Left lung (tissue), 4 donors: ENCODE measurements at regions not wholly inside any gene's neighbourhood (a gene's known extent, or its start where the extent isn't known, plus 50 kb on each side); places are given as distances from the start of the nearest gene placed in this dataset.

Experiments used
- ATAC-seq: fragments of 200-7000 bp; cut with Tn5 transposase; one replicate; pipeline ENCODE4 v1.9.1; 2020; ENCODE audit warnings: moderate library complexity
- DNase-seq, 4 donors: peaks; one replicate each; pipeline ENCODE4 v3.0.0-alpha.2; 2013 to 2020
- H3K27ac ChIP-seq, 2 donors: fragments of 200-600 bp; sonication (generic) in 1 of 2; one replicate each; pipeline versions ENCODE4 v1.5.0 to v1.8.0; 2020 to 2021
- H3K27me3 ChIP-seq, 2 donors: fragments of 200-600 bp; sonication (generic) in 1 of 2; one replicate each; pipeline versions ENCODE4 v1.5.0 to v1.8.0; 2020 to 2021
- H3K36me3 ChIP-seq, 2 donors: fragments of 200-600 bp; sonication (generic) in 1 of 2; one replicate each; pipeline versions ENCODE4 v1.5.0 to v1.8.0; 2020 to 2021
- H3K4me1 ChIP-seq, 2 donors: fragments of 200-600 bp; one replicate each; pipeline ENCODE4 v1.8.0; 2021
- H3K4me3 ChIP-seq, 2 donors: fragments of 200-600 bp; sonication (generic) in 1 of 2; one replicate each; pipeline versions ENCODE4 v1.5.0 to v1.8.0; 2020 to 2021; ENCODE audit warnings: mild to moderate bottlenecking in 1 of 2
- H3K9me3 ChIP-seq, 2 donors: fragments of 200-600 bp; sonication (generic) in 1 of 2; one replicate each; pipeline versions ENCODE4 v1.5.0 to v1.8.0; 2020 to 2021
- intact Hi-C, 2 donors: fragments of 100-400 bp; cut with DNase I; formaldehyde crosslinking; loops; one replicate each; pipeline versions ENCODE4 v1.11.2 to v1.14.2; 2022
- TF ChIP-seq, protein P1 (sequence below), 2 donors: fragments of 200-600 bp; sonication (generic) in 1 of 2; IDR thresholded peaks; one replicate each; pipeline versions ENCODE4 v1.5.0 to v1.8.0; 2021; ENCODE audit warnings: antibody characterized with exemption in 2 of 2
- donor health status: DM: no; HTN: yes; CAD: no.
- donor health status: DM: no; HTN: no; CAD: no.

DNA sequence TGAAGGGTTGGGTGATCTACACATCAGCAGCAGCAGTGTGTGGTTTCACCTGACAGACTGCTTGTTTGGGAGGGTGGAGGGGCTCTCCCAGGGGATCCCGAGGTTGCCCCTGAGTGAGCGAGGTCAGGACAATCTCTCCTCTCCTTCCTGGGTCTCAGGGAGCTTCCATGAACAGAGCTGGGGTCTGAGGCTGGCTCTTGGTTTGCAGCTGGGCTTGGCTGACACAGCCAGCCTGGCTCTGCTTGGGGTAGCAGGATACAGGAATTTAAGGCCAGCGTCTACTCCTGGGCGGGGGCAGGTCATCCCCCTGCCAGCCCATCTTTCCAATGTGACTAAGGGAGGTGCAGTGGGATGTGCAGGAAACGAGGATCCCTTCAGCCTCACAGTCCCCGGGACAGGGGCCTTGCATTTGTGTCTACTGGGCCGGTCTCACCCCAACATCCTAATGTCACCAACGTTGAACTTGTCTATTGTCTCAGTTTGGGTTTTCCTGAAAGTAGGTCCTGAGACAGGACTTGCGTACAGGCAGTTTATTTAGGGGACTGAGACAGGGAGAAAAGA lies 262.6 kb upstream of the HDAC4 start:
- intact Hi-C loops: no loop called here
- ATAC-seq: no peak
- H3K9me3 ChIP-seq: no peaks in the 10 kb centered on the region

DNA sequence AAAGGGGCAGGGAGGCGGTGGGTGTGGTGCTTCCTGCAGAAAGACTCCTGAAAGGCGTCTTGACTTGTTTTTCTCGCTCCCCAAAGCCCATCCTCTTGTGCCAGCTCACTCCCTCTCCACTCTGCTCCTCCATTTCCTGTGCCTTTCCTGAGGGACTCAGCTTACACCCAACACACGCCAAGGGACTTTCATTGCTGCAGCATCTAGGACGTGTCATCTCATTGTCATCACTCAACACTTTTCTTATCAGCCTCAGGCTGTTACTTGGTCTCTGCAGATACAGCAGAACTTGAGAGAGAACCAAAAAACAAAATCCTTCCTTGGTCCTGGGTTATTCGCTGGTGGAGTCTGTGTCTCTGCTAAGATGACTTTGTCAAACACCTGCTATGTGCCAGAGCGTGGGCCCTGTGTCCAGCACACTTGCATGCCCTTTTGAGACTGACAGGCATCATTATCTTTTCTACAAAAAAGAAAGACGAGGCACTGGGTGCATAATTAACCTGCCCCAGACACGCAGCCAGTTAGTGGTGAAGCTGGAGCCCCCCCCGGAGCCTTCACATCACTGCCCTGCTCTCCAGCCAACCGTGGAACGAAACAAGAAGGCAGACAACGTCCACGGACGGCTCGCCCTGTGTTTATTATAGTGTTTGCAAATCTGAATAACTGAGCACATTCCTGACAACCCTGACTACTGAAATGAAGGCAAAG lies 261.7 kb upstream of the HDAC4 start:
- Histone ChIP-seq H3K4me3 (no peak overlapping the region), H3K9me3 (no peaks in the 10 kb centered on the region), H3K36me3 (no peaks in the 10 kb centered on the region), H3K27ac (no peak overlapping the region), H3K27me3 (peaks cover 5 to 49% of the 10 kb centered on the region in 2 donors), H3K4me1 (peaks cover 0 to 22% of the 10 kb centered on the region in 2 donors)
- intact Hi-C loops: no loop called here
- DNase-seq (no peak), ATAC-seq (no peak)
- TF ChIP-seq, protein P1, sequence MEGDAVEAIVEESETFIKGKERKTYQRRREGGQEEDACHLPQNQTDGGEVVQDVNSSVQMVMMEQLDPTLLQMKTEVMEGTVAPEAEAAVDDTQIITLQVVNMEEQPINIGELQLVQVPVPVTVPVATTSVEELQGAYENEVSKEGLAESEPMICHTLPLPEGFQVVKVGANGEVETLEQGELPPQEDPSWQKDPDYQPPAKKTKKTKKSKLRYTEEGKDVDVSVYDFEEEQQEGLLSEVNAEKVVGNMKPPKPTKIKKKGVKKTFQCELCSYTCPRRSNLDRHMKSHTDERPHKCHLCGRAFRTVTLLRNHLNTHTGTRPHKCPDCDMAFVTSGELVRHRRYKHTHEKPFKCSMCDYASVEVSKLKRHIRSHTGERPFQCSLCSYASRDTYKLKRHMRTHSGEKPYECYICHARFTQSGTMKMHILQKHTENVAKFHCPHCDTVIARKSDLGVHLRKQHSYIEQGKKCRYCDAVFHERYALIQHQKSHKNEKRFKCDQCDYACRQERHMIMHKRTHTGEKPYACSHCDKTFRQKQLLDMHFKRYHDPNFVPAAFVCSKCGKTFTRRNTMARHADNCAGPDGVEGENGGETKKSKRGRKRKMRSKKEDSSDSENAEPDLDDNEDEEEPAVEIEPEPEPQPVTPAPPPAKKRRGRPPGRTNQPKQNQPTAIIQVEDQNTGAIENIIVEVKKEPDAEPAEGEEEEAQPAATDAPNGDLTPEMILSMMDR (IDR thresholded peaks at IDR 0.05): no peak

More for the DNA sequence above, 262.6 kb upstream of the HDAC4 start:
- H3K27ac ChIP-seq: no peak overlapping the region
- TF ChIP-seq, protein P1 (IDR thresholded peaks at IDR 0.05): no peak
- no peak overlapping the region for H3K4me3 ChIP-seq
- H3K4me1 ChIP-seq: peaks cover 0 to 22% of the 10 kb centered on the region in 2 donors
- H3K36me3 ChIP-seq: no peaks in the 10 kb centered on the region
- peaks cover 5 to 43% of the 10 kb centered on the region in 2 donors for H3K27me3 ChIP-seq
- DNase-seq: no peak

DNA sequence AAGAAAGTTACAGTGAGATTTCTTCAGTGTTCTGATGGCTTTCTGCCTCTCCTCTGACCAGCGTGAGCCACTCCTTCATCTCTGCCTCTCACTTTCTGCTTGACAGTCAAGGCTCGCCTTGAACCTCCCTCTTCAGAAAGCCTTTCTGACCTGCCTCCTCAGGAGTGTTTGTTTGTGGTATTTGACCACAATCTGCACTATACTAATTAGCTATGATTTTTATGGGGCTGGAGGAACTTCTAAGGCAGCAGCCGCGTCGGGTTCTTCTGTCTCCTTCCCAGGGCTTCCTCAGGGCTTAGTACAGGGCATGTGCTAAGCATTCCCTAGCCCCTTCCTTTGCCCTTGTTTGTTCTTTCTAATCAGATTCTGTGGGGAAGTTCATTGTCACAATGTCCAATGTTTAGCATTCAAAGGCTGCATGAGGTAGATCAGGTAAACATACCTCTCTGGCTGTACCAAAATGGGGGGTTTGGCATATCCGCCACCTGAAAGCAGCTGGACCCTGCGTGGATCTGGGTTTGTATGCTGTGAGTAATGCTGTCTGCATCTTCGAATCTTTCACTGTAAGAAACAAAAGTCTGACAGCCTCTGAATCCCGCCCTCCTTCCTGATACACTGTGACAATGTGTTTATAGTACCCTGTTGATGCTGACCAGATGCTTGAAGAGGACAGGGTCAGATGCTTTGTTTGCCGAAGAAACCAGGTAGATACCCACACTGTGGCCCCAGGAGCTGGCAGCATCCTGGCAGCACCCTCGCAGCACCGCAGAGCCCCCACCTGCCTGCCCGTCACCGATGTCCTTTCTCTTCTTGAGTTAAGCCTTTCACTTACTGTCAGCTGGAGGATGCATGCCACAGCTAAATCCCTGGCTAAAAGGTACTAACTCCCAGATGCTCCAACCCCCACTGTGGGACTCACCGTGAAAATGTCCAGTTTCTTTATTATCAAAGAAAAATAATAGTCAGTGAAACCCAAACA lies 260.8 kb upstream of the HDAC4 start:
- no peak overlapping the region for H3K4me3 ChIP-seq
- no peak for ATAC-seq
- H3K27ac ChIP-seq: no peak overlapping the region
- H3K36me3 ChIP-seq: no peaks in the 10 kb centered on the region
- H3K4me1 ChIP-seq: peaks cover 0 to 22% of the 10 kb centered on the region in 2 donors
- peaks cover 5 to 49% of the 10 kb centered on the region in 2 donors for H3K27me3 ChIP-seq
- no peak for DNase-seq
- TF ChIP-seq, protein P1 (IDR thresholded peaks at IDR 0.05): no peak
- intact Hi-C loops: no loop called here
- H3K9me3 ChIP-seq: no peaks in the 10 kb centered on the region

DNA sequence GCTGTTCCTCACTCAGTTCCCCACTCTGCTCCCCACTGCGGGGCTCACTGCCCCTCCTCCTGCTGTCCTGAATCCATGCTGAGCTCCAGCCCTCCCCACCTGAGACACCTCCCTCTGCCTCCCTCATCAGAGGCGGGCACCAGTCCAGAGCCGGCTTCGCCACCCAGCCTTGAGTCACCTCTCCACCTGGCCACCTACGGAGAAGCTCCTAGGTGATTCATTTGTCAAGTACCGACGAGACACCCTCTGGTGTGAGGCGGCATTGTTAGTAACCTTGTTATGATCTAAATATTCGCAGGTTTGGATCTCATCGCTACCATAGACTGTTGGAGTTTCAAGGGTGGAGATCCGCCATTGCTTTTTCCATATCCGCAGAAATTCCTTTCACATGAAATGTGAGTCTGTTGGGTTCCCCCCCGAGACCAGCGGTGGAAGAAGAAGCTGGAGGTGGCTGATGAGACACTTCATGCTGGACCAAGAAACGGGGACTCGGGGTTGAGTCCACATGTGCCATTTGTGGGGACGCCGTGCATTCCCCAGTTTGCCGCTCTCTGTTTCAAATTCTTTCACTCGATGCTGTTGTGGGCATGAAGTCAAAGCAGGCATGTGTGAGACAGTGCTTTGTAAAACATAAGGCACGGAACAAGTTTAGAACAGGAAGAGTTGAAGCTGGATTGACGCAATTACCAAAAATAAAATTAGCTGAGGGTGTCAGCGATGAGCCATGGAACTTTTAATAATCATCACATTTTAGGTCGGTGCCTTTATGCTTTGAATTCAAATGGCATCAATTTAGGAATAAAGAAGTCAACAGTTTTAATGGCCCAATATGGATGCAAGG lies 259.8 kb upstream of the HDAC4 start:
- Histone ChIP-seq H3K36me3 (no peaks in the 10 kb centered on the region), H3K4me1 (peaks cover 0 to 22% of the 10 kb centered on the region in 2 donors), H3K4me3 (no peak overlapping the region), H3K27me3 (peaks cover 5 to 49% of the 10 kb centered on the region in 2 donors), H3K9me3 (no peaks in the 10 kb centered on the region), H3K27ac (no peak overlapping the region)
- DNase-seq: no peak
- ATAC-seq: no peak
- TF ChIP-seq, protein P1 (IDR thresholded peaks at IDR 0.05): no peak
- intact Hi-C loops: no loop called here
